ENCODE measurements at regions not wholly inside any gene's neighbourhood (a gene's known extent, or its start where the extent isn't known, plus 50 kb on each side); places are given as distances from the start of the nearest gene placed in this dataset.

DNA sequence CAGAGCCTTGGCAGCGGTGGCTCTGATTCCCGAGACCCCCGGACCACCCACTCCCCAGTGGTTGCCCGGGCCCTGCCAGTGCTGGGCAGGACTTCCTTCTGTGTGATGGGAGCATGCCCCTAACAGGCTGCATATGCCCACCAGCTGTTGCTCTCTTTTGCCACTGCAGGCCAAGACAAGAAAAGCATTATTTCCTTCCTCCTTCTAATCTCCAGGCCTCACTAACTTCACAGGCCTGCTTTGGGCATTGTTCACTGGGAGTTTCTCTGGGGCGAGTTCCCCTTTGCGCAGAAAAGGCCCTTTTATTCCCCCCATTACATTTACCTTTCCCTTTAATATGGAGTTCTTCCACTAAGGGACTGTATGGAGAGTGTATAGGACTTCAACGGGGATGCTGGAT is 249.1 kb upstream of the SIX2 start:
- H3K4me1 ChIP-seq, result no peaks in the 10 kb centered on the region
- intact Hi-C loops (cut with DNase I; ENCODE audit: low total_unique reads), result no loop called here
- no peak overlapping the region for H3K27ac ChIP-seq
- H3K9me3 ChIP-seq, result no peaks in the 10 kb centered on the region
- 62 to 74% methylated on average over 7 of the region's 7 CpGs for WGBS, 2 donors
- no peak for TF ChIP-seq POLR2A (IDR thresholded peaks at IDR 0.05)
- TF ChIP-seq, protein P1, sequence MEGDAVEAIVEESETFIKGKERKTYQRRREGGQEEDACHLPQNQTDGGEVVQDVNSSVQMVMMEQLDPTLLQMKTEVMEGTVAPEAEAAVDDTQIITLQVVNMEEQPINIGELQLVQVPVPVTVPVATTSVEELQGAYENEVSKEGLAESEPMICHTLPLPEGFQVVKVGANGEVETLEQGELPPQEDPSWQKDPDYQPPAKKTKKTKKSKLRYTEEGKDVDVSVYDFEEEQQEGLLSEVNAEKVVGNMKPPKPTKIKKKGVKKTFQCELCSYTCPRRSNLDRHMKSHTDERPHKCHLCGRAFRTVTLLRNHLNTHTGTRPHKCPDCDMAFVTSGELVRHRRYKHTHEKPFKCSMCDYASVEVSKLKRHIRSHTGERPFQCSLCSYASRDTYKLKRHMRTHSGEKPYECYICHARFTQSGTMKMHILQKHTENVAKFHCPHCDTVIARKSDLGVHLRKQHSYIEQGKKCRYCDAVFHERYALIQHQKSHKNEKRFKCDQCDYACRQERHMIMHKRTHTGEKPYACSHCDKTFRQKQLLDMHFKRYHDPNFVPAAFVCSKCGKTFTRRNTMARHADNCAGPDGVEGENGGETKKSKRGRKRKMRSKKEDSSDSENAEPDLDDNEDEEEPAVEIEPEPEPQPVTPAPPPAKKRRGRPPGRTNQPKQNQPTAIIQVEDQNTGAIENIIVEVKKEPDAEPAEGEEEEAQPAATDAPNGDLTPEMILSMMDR (IDR thresholded peaks at IDR 0.05), result no peak
- H3K36me3 ChIP-seq (ENCODE audit: low read depth, missing control alignments), result no peaks in the 10 kb centered on the region
- no peak overlapping the region for H3K4me3 ChIP-seq
- H3K27me3 ChIP-seq, result no peaks in the 10 kb centered on the region
- DNase-seq, result no peak

DNA sequence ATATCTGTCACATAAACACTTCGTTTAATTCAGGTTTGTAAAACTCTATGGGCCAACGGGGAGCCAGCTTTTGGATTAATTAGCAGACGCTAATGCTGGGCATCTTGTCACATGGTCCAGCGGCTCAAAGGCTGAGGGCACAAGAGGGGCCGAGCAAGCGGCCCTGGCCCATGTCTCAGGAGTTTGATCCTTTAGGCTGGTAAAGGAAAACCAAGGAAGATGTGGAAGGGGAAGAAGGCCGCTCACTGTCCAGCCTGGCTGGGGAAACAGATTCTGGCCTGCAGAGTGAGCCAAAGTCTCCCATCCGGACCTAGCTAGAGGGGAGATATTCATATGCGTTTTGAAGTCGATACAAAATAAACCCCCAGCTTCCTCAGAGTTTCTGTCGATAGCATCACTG is 248.6 kb upstream of the SIX2 start:
- Histone ChIP-seq H3K27ac (no peak overlapping the region), H3K36me3 (ENCODE audit: low read depth, missing control alignments) (no peaks in the 10 kb centered on the region), H3K4me1 (no peaks in the 10 kb centered on the region), H3K27me3 (no peaks in the 10 kb centered on the region), H3K9me3 (no peaks in the 10 kb centered on the region), H3K4me3 (no peak overlapping the region)
- WGBS, 2 donors, result 77 to 83% methylated on average over 11 of the region's 11 CpGs
- intact Hi-C loops (cut with DNase I; ENCODE audit: low total_unique reads), result no loop called here
- no peak for DNase-seq
- no peak for TF ChIP-seq POLR2A (IDR thresholded peaks at IDR 0.05)
- TF ChIP-seq, protein P1 (IDR thresholded peaks at IDR 0.05), result no peak

DNA sequence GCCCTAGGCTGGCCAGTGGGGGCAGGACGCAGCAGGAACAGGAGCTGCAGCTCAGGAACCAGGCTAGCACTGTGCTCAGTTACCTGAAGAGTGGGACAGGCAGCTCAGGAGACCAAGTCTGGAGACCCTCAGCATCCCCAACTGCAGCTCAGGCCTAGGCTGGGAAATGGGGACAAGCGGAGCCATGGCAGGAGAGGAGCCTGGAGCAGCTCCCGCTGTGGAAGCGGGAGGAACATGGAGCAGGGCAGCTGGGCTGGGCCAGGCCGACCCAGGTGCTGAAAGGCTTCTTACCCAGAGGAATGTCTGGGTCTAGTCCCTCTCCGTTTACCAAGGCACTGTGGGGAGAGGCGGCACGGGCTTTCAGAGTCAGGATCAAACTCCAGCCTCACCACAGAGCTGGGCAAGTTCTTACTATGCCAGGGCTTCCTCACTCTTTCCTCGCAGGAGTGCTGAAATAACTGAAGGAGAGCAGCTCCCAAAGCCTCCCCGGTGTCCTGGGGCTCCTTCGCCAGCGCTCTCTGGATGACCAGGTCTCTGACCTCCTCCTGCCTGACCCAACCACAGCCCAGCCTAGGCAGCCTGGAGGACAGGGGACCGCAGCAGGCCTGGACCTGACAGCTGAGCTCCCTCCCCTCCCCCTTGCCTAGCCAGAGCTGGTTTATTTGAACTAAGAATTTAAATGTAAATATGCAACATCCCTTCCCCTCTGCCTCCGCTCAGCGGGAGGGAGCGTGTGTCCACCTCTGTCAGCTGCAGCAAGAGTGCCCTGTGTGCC is 247.8 kb upstream of the SIX2 start:
- Histone ChIP-seq H3K27ac (no peak overlapping the region), H3K4me3 (no peak overlapping the region), H3K9me3 (no peaks in the 10 kb centered on the region), H3K36me3 (ENCODE audit: low read depth, missing control alignments) (no peaks in the 10 kb centered on the region), H3K4me1 (no peaks in the 10 kb centered on the region), H3K27me3 (no peaks in the 10 kb centered on the region)
- intact Hi-C loops (cut with DNase I; ENCODE audit: low total_unique reads), result no loop called here
- DNase-seq, result no peak
- 92 to 97% methylated on average over 5 to 16 of the region's 16 CpGs for WGBS, 2 donors
- no peak for TF ChIP-seq POLR2A (IDR thresholded peaks at IDR 0.05)
- TF ChIP-seq, protein P1 (IDR thresholded peaks at IDR 0.05), result no peak

DNA sequence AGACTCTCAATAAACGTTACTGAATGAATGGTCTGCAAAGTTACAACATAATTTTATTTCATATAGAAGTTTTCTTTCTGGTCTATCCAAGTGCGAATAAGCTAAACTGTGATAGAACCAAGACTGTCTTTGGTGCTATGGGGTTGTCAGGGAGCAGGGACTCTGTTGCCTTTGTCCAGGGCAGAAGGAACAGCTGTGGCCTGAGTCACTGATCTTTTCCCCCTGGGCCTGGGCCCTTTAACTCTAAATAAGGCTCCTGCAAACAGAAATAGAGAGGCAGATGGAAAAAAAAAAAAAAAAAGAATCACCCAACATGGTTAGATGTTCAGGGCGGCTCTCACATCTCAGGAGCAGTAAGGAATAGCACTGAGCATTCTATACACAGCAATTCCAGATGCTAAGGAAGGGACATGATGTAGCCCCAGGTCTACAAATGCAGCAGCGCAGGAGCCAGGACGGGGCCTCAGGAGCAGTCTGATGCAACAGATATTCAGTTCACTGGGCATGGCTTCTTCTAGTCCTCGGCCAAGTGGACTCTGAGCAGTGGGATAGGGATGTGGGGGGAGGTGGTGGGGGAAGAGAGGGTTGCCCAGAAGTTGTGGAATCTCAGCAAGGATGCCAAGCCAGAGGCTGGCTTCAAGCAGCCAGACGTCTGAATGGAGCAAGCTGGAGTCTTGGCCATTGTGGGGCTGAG is 247.1 kb upstream of the SIX2 start:
- 87% methylated on average over 7 of the region's 7 CpGs for WGBS, 2 donors
- no peak for DNase-seq
- Histone ChIP-seq H3K36me3 (ENCODE audit: low read depth, missing control alignments) (no peaks in the 10 kb centered on the region), H3K4me3 (no peak overlapping the region), H3K27ac (no peak overlapping the region), H3K9me3 (no peaks in the 10 kb centered on the region), H3K4me1 (no peaks in the 10 kb centered on the region), H3K27me3 (no peaks in the 10 kb centered on the region)
- intact Hi-C loops (cut with DNase I; ENCODE audit: low total_unique reads), result no loop called here
- TF ChIP-seq, protein P1 (IDR thresholded peaks at IDR 0.05), result no peak
- TF ChIP-seq POLR2A (IDR thresholded peaks at IDR 0.05), result no peak

Data from testis (tissue), 2 donors.